ENCODE measurements at regions not wholly inside any gene's neighbourhood (a gene's known extent, or its start where the extent isn't known, plus 50 kb on each side); places are given as distances from the start of the nearest gene placed in this dataset.

GRCh38 chr2:49369650-49370049 lies 215.3 kb upstream of the FSHR start:
- TF ChIP-seq EP300 (IDR thresholded peaks at IDR 0.05; ENCODE audit: borderline replicate concordance) (no peak), TCF12 (IDR thresholded peaks at IDR 0.05; ENCODE audit: low read depth) (no peak), TEAD4 (IDR thresholded peaks at IDR 0.05) (no peak), ZBTB7A (IDR thresholded peaks at IDR 0.05; ENCODE audit: low read depth) (no peak), EGR1 (IDR thresholded peaks at IDR 0.05) (no peak), YY1 (IDR thresholded peaks at IDR 0.05; ENCODE audit: low read depth) (no peak), TAF1 (IDR thresholded peaks at IDR 0.05; ENCODE audit: low read depth) (no peak), FOXM1 (IDR thresholded peaks at IDR 0.05; ENCODE audit: borderline replicate concordance, low read depth) (no peak), CEBPB (IDR thresholded peaks at IDR 0.05) (no peak), MAX (IDR thresholded peaks at IDR 0.05) (no peak)

GRCh38 chr2:49369101-49369500 lies 214.8 kb upstream of the FSHR start:
- TF ChIP-seq FOXM1 (IDR thresholded peaks at IDR 0.05; ENCODE audit: borderline replicate concordance, low read depth) (no peak), REST (IDR thresholded peaks at IDR 0.05; ENCODE audit: low read depth) (no peak), NFIC (IDR thresholded peaks at IDR 0.05) (no peak), CEBPB (IDR thresholded peaks at IDR 0.05) (no peak)

GRCh38 chr2:49367003-49367402 lies 212.7 kb upstream of the FSHR start:
- TF ChIP-seq REST (IDR thresholded peaks at IDR 0.05; ENCODE audit: low read depth) (no peak), EGR1 (IDR thresholded peaks at IDR 0.05) (no peak), RAD21 (IDR thresholded peaks at IDR 0.05; ENCODE audit: low read depth) (no peak), CEBPB (IDR thresholded peaks at IDR 0.05) (no peak), TCF12 (IDR thresholded peaks at IDR 0.05; ENCODE audit: low read depth) (no peak), EP300 (IDR thresholded peaks at IDR 0.05; ENCODE audit: borderline replicate concordance) (no peak), USF1 (IDR thresholded peaks at IDR 0.05) (no peak), TEAD4 (IDR thresholded peaks at IDR 0.05) (no peak), ZBTB7A (IDR thresholded peaks at IDR 0.05; ENCODE audit: low read depth) (no peak), MAX (IDR thresholded peaks at IDR 0.05) (no peak), TAF1 (IDR thresholded peaks at IDR 0.05; ENCODE audit: low read depth) (no peak), YY1 (IDR thresholded peaks at IDR 0.05; ENCODE audit: low read depth) (no peak), FOXM1 (IDR thresholded peaks at IDR 0.05; ENCODE audit: borderline replicate concordance, low read depth) (no peak), NFIC (IDR thresholded peaks at IDR 0.05) (no peak), CREB1 (IDR thresholded peaks at IDR 0.05; ENCODE audit: low read depth) (no peak)

- no peak for TF ChIP-seq EP300 (IDR thresholded peaks at IDR 0.05; ENCODE audit: borderline replicate concordance)
- TF ChIP-seq MAX (IDR thresholded peaks at IDR 0.05), result no peak
- TF ChIP-seq TEAD4 (IDR thresholded peaks at IDR 0.05), result no peak
- TF ChIP-seq USF1 (IDR thresholded peaks at IDR 0.05), result no peak
- no peak for TF ChIP-seq RAD21 (IDR thresholded peaks at IDR 0.05; ENCODE audit: low read depth)
- TF ChIP-seq CEBPB (IDR thresholded peaks at IDR 0.05), result no peak
- no peak for TF ChIP-seq TCF12 (IDR thresholded peaks at IDR 0.05; ENCODE audit: low read depth)
- no peak for TF ChIP-seq TAF1 (IDR thresholded peaks at IDR 0.05; ENCODE audit: low read depth)
- TF ChIP-seq CREB1 (IDR thresholded peaks at IDR 0.05; ENCODE audit: low read depth), result no peak
- TF ChIP-seq EGR1 (IDR thresholded peaks at IDR 0.05), result no peak
- no peak for TF ChIP-seq YY1 (IDR thresholded peaks at IDR 0.05; ENCODE audit: low read depth)
- no peak for TF ChIP-seq FOXM1 (IDR thresholded peaks at IDR 0.05; ENCODE audit: borderline replicate concordance, low read depth)
- no peak for TF ChIP-seq REST (IDR thresholded peaks at IDR 0.05; ENCODE audit: low read depth)
- no peak for TF ChIP-seq NFIC (IDR thresholded peaks at IDR 0.05)
- TF ChIP-seq ZBTB7A (IDR thresholded peaks at IDR 0.05; ENCODE audit: low read depth), result no peak
These were observed 206.1 kb upstream of the FSHR start for GRCh38 chr2:49360407-49360767.
